Amygdala (tissue), 56 donors: ENCODE measurements at regions not wholly inside any gene's neighbourhood (a gene's known extent, or its start where the extent isn't known, plus 50 kb on each side); places are given as distances from the start of the nearest gene placed in this dataset.

ENCODE experiments used
- DNase-seq, 56 donors: peaks; one replicate each; lab custom pipeline; 2025; lab: John Stamatoyannopoulos, UW

- no peak for DNase-seq
Observed at GRCh38 chr16:86325360-86325759, 185.0 kb upstream of the FOXF1 start.

DNA sequence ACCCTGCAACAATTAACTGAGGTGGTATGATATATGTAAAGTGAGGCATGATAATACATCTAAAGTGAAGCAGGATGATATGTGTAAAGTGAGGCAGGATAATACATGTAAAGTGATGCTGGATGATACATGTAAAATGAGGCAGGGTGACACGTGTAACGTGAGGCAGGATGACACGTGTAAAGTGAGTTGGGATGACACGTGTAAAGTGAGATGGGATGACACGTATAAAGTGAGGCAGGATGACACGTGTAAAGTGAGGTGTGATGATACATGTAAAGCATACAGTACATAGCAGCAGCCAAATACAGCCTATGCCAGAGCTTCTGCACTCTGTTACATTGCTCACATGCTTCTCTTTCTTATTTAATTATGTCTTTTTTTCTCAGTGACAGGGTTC, 184.4 kb upstream of the FOXF1 start:
- DNase-seq: no peak

DNA sequence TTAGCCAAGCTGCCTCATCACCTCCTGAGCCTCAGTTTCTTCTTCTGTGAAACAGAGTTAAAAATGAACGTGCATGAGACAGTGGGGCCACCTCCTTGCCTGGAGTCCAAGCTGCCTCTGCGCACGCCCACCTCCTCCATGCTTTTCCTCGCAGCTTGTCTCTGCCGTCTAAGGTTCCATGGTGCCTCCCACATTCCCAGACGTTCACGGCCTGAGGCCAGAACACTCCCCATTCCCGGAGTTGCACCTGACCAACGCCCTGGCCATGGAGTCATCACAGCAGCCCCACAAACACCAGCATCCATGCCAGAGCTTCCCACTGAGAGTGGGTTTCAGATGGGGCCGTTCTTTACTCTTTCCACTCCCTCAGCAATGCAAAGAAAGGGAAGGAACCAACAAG, 183.0 kb upstream of the FOXF1 start:
- DNase-seq: no peak

GRCh38 chr16:86330906-86331305, 179.4 kb upstream of the FOXF1 start:
- DNase-seq: no peak

DNA sequence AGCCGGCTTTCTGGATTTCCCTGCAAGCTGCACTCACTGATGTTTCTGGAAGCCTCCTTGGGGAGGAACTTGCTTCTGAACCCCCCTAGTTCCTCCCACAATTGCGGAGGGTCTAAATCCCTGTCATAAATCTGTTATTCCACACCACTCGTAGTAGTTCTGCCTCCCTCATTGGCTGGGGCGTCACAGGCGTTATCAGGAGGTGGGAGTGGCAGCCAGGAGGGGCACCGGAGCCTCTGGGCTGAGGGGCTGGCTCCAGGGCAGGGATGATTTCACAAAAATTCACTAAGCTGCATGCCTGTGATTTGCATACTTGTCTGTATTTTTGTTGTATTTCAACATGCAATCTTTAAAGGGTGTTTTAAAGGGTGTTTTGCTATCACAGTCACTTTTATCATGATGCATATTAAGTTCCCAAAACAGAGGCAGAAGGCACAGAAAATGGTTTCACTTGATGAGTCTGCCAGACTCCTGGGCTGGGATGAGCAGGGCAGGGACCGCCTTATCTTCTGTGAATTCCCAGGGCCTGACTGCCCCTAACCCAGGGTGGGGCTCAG, 176.2 kb upstream of the FOXF1 start:
- DNase-seq: no peak

- no peak for DNase-seq
Observed at GRCh38 chr16:86335266-86336172, 174.8 kb upstream of the FOXF1 start.

DNA sequence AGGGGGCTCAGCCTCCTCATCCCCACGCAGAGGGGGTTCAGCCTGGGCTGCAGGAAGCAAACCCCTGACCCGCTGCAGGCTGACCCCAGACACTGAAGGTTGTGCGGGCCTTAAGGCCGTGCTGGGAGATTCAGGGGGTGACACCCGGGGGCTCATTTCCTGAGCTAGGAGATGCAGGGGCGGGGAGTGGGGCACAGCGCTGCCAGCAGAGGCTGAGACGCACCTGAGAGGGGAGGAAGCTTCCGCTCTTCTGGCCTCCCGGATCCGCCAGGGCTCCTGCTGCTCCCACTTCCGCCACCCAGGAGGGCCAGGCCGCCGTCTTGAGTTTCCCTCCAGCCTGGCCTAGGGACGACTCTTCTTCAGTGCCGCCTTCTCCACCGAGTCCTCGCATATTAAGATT, 173.2 kb upstream of the FOXF1 start:
- DNase-seq: no peak

- no peak for DNase-seq
Observed at GRCh38 chr16:86337581-86338402, 172.5 kb upstream of the FOXF1 start.

DNA sequence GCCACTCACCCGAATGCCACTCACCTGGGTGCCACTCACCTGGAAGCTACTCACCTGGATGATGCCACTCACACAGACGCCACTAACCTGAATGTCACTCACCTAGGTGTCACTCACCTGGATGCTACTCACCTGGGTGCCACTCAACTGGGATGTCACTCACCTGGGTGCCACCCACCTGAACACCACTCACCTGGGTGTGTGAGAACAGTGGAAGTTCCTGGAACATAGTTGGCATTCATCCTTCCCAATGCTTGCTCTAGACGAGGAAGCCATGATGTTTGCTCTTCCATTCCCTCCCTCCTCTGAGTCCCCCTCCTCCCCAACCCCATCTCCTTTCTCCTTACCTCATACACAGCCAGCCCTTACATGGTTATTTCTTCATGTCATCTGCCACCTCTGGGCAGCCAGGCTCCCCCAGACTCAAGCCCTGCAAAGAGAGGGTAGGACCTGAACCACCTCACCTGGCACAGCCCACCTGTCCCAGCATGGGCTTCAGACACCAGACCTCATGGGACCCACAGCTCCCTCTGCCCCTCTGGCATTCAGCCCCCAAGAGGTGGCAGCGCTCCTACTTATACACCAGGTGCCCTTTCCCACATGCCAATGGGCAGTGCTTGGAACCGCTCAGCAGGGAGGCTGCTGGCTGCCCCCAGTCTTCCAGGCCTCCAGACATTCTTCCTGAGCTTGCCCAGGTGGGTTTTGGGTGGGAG, 171.8 kb upstream of the FOXF1 start:
- DNase-seq: no peak

GRCh38 chr16:86342161-86342834, 168.0 kb upstream of the FOXF1 start:
- no peak for DNase-seq

- peak in 1 of 56 donors; percentile 9 for DNase-seq
Observed at GRCh38 chr16:86343027-86343795, 167.1 kb upstream of the FOXF1 start.

- no peak for DNase-seq
Observed at GRCh38 chr16:86343796-86344585, 166.3 kb upstream of the FOXF1 start.

DNA sequence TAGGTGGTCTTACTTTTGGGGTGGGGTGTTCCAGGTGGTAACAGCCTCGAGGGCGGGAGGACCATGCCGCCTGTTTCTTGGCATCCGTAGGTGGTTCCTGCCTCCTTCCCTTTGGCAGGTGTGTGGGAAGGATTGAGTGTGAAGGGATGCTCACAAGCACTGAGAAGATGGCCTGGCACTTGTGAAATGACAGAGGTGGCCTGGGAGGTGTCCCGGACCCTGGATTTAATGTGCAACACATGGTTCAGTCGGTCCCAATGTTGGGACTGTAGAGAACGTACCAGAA, 165.8 kb upstream of the FOXF1 start:
- DNase-seq: no peak

- DNase-seq: no peak
Observed at GRCh38 chr16:86344881-86345280, 165.4 kb upstream of the FOXF1 start.

GRCh38 chr16:86345516-86345915, 164.8 kb upstream of the FOXF1 start:
- no peak for DNase-seq

DNA sequence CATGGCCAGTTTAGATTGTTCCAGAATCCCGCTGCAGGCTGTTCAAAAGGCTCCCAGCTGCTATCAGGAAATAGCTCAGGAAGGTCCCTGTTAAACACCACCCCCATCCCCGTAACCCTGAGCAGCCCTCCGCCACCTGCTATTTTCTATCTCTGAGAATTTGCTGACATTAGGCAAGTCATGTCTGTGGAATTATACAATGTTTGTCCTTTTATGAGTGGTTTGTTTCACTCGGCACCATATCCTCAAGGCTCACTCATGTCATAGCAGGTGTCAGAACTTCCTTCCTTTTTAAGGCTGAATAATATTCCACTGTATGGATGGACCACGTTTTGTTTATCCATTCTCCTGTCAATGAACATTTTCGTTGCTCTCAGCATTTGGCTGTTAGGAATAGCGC, 164.3 kb upstream of the FOXF1 start:
- DNase-seq: no peak

- no peak for DNase-seq
Observed at GRCh38 chr16:86347090-86347489, 163.2 kb upstream of the FOXF1 start.

DNA sequence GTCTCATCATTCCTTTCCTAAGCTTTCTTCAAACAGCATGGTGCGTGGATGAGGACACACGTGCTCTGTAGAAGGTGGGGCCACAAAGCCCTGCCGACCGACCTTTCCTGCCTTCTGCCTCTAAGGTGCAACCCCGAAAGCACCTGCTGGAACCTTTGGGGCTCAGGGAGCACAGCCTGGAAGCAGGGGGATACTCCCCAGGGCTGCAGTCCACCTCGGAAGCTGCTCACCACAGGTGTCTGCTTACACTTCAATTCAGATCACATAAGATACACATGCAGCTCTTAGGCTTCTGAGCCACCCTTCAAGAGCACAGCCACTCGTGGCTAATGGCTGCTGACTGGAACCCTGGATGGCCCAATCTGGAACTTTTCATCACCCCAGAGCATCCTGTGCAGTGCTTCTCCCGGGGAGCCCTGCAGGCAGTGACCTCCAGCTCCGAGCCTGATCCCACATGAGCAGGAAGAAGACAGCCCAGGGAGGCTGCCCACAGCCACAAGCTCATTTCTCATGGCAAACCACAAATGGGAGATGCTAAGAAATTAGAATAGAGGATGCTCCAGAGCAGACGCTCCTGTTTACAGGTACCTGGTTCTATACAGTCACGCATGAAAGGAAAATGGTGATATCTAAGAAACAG, 162.3 kb upstream of the FOXF1 start:
- no peak for DNase-seq
